ENCODE measurements at regions not wholly inside any gene's neighbourhood (a gene's known extent, or its start where the extent isn't known, plus 50 kb on each side); places are given as distances from the start of the nearest gene placed in this dataset.

GRCh38 chr3:99087277-99087676, 185.8 kb upstream of the DCBLD2 start:
- TF ChIP-seq POLR2AphosphoS5 (IDR thresholded peaks at IDR 0.05; ENCODE audit: low read depth, low read length) (no peak), POLR2A (IDR thresholded peaks at IDR 0.05; ENCODE audit: low read depth, low read length) (no peak)

Data from GM12892 (cell line).